IMR-90 (cell line): ENCODE measurements at regions not wholly inside any gene's neighbourhood (a gene's known extent, or its start where the extent isn't known, plus 50 kb on each side); places are given as distances from the start of the nearest gene placed in this dataset.

Experiments
- ATAC-seq: fragments of 200-7000 bp; cut with Tn5 transposase; 2 replicates; pipeline ENCODE4 v1.9.1; 2020; ENCODE audit warnings: low read depth, mild to moderate bottlenecking, moderate library complexity
- BruUV-seq: library from RNA; stranded (reverse); fragments of 400-500 nt; replicated peaks from 2 replicates; lab custom pipeline; 2021; lab: Mats Ljungman, UMichigan
- CTCF ChIA-PET: fragments of 300-600 bp; formaldehyde crosslinking; extraction: SDS; loops from one replicate; lab custom pipeline; 2021; ENCODE audit warnings: antibody characterized with exemption; lab: Yijun Ruan, JAX
- POLR2A ChIA-PET: fragments of 300-600 bp; sonication (Branson Sonifier 250); formaldehyde crosslinking; loops from one replicate; lab custom pipeline; 2022; ENCODE audit warnings: antibody characterized with exemption; ENCODE audit not compliant: unreplicated experiment; lab: Charles Lee
- DNase-seq: peaks from one replicate; pipeline ENCODE4 v3.0.0; 2013
- H2AFZ ChIP-seq: replicated peaks from 2 replicates; pipeline ENCODE3; 2013; ENCODE audit warnings: low read length, mild to moderate bottlenecking; ENCODE audit not compliant: poor library complexity
- H2AK5ac ChIP-seq: 2 replicates; pipeline ENCODE4 v1.6.1; 2013; ENCODE audit warnings: low read depth, low read length, inconsistent platforms
- H2AK9ac ChIP-seq: replicated peaks from 2 replicates; pipeline ENCODE3; 2013; ENCODE audit warnings: mild to moderate bottlenecking, low read depth, low read length, moderate library complexity; ENCODE audit not compliant: poor library complexity
- H2BK120ac ChIP-seq: 2 replicates; pipeline ENCODE4 v1.6.1; 2013; ENCODE audit warnings: low read depth, low read length, inconsistent platforms
- H2BK15ac ChIP-seq: 3 replicates; pipeline ENCODE4 v1.6.1; 2013; ENCODE audit warnings: low read depth, low read length, inconsistent platforms
- H2BK20ac ChIP-seq: 2 replicates; pipeline ENCODE4 v1.6.1; 2013; ENCODE audit warnings: low read depth, mild to moderate bottlenecking, inconsistent platforms, low read length, moderate library complexity
- H2BK5ac ChIP-seq: 2 replicates; pipeline ENCODE4 v1.6.1; 2013; ENCODE audit warnings: mild to moderate bottlenecking, low read depth, low read length, inconsistent platforms; ENCODE audit not compliant: poor library complexity, severe bottlenecking
- H3K14ac ChIP-seq: replicated peaks from 2 replicates; pipeline ENCODE4 v1.6.1; 2013; ENCODE audit warnings: low read depth, low read length, inconsistent platforms
- H3K18ac ChIP-seq: 2 replicates; pipeline ENCODE4 v1.6.1; 2013; ENCODE audit warnings: low read depth, low read length, control low read depth
- H3K23ac ChIP-seq: 2 replicates; pipeline ENCODE4 v1.6.1; 2013; ENCODE audit warnings: low read depth, low read length, inconsistent platforms
- H3K27ac ChIP-seq: 2 replicates; pipeline ENCODE4 v1.5.1; 2013; ENCODE audit warnings: mild to moderate bottlenecking, control low read depth, low read length; ENCODE audit not compliant: insufficient read depth
- H3K27me3 ChIP-seq: 2 replicates; pipeline ENCODE4 v1.6.1; 2013; ENCODE audit warnings: low read length; ENCODE audit not compliant: control insufficient read depth, insufficient read depth
- H3K36me3 ChIP-seq: 2 replicates; pipeline ENCODE4 v1.6.1; 2013; ENCODE audit warnings: low read length, mixed read lengths; ENCODE audit not compliant: control insufficient read depth, insufficient read depth
- H3K4ac ChIP-seq: 2 replicates; pipeline ENCODE4 v1.6.1; 2013; ENCODE audit warnings: low read depth, low read length, inconsistent platforms
- H3K4me1 ChIP-seq: 2 replicates; pipeline ENCODE4 v1.6.1; 2013; ENCODE audit warnings: low read length, mixed read lengths; ENCODE audit not compliant: control insufficient read depth, insufficient read depth
- H3K4me2 ChIP-seq: 2 replicates; pipeline ENCODE4 v1.6.1; 2013; ENCODE audit warnings: low read depth, mild to moderate bottlenecking, control low read depth, low read length, moderate library complexity
- H3K4me3 ChIP-seq: 2 replicates; pipeline ENCODE4 v1.5.1; 2013; ENCODE audit warnings: low read depth, mild to moderate bottlenecking, control low read depth, low read length, moderate library complexity; ENCODE audit not compliant: insufficient read depth
- H3K56ac ChIP-seq: 2 replicates; pipeline ENCODE4 v1.6.1; 2013; ENCODE audit warnings: low read length, inconsistent platforms; ENCODE audit not compliant: insufficient read depth; ENCODE audit errors: extremely low read depth
- H3K79me1 ChIP-seq, 2 experiments: 2 replicates each; pipeline ENCODE4 v1.6.1; 2013; ENCODE audit warnings: low read length in 2 of 2, inconsistent platforms in 1 of 2, low read depth in 1 of 2
- H3K9ac ChIP-seq: 2 replicates; pipeline ENCODE4 v1.6.1; 2013; ENCODE audit warnings: low read depth, low read length, control low read depth
- H3K9me1 ChIP-seq: 2 replicates; pipeline ENCODE4 v1.6.1; 2013; ENCODE audit warnings: low read length, inconsistent platforms; ENCODE audit not compliant: insufficient read depth
- H3K9me3 ChIP-seq: 2 replicates; pipeline ENCODE4 v1.6.1; 2013; ENCODE audit warnings: low read length; ENCODE audit not compliant: control insufficient read depth, insufficient read depth
- H4K20me1 ChIP-seq: 2 replicates; pipeline ENCODE4 v1.6.1; 2013; ENCODE audit warnings: low read length, inconsistent platforms; ENCODE audit not compliant: insufficient read depth
- H4K5ac ChIP-seq: 2 replicates; pipeline ENCODE4 v1.6.1; 2013; ENCODE audit warnings: mild to moderate bottlenecking, low read depth, low read length, control low read depth
- H4K8ac ChIP-seq, 2 experiments: 2 replicates each; pipeline ENCODE4 v1.6.1; 2013; ENCODE audit warnings: low read depth in 2 of 2, low read length in 2 of 2, control low read depth in 1 of 2, inconsistent platforms in 1 of 2
- H4K91ac ChIP-seq: 2 replicates; pipeline ENCODE4 v1.6.1; 2013; ENCODE audit warnings: low read depth, low read length, inconsistent platforms; ENCODE audit not compliant: insufficient read depth
- BHLHE40 ChIP-seq: fragments of 150-350 bp; IDR thresholded peaks from 2 replicates; pipeline ENCODE4 v1.6.1; 2016; ENCODE audit warnings: mild to moderate bottlenecking, low read depth, low read length
- CEBPB ChIP-seq: IDR thresholded peaks from 2 replicates; pipeline ENCODE4 v1.6.1; 2012; ENCODE audit warnings: low read depth, low read length, improper control_type of control experiment
- CHD1 ChIP-seq: IDR thresholded peaks from 2 replicates; pipeline ENCODE4 v1.6.1; 2012; ENCODE audit warnings: low read depth, low read length, improper control_type of control experiment
- CTCF ChIP-seq: conservative IDR thresholded peaks from 2 replicates; pipeline ENCODE4 v1.5.1; 2012; ENCODE audit warnings: mild to moderate bottlenecking, low read depth, low read length, improper control_type of control experiment
- ELK1 ChIP-seq: fragments of 150-350 bp; IDR thresholded peaks from 2 replicates; pipeline ENCODE4 v1.6.1; 2016; ENCODE audit warnings: low read depth, mild to moderate bottlenecking, low read length, moderate library complexity, borderline replicate concordance
- FOS ChIP-seq: fragments of 150-350 bp; IDR thresholded peaks from 2 replicates; pipeline ENCODE4 v1.6.1; 2016; ENCODE audit warnings: low read depth, low read length
- MAFK ChIP-seq: IDR thresholded peaks from 2 replicates; pipeline ENCODE4 v1.6.1; 2012; ENCODE audit warnings: low read depth, low read length, improper control_type of control experiment
- MAZ ChIP-seq: IDR thresholded peaks from 2 replicates; pipeline ENCODE4 v1.6.1; 2012; ENCODE audit warnings: low read depth, mild to moderate bottlenecking, low read length, improper control_type of control experiment, moderate library complexity, borderline replicate concordance
- MXI1 ChIP-seq: IDR thresholded peaks from 2 replicates; pipeline ENCODE4 v1.6.1; 2012; ENCODE audit warnings: low read depth, mild to moderate bottlenecking, low read length, moderate library complexity, borderline replicate concordance
- NFE2L2 ChIP-seq: fragments of 150-350 bp; IDR thresholded peaks from 2 replicates; pipeline ENCODE4 v1.6.1; 2016; ENCODE audit warnings: low read depth, mild to moderate bottlenecking, low read length
- POLR2A ChIP-seq: IDR thresholded peaks from 2 replicates; pipeline ENCODE4 v1.6.1; 2012; ENCODE audit warnings: mild to moderate bottlenecking, low read depth, low read length
- RCOR1 ChIP-seq: IDR thresholded peaks from 2 replicates; pipeline ENCODE4 v1.6.1; 2012; ENCODE audit warnings: mild to moderate bottlenecking, low read length, improper control_type of control experiment; ENCODE audit not compliant: insufficient replicate concordance
- RFX5 ChIP-seq: IDR thresholded peaks from 2 replicates; pipeline ENCODE4 v1.8.0; 2012; ENCODE audit warnings: low read depth, mild to moderate bottlenecking, low read length, moderate library complexity
- SMC3 ChIP-seq: fragments of 150-350 bp; IDR thresholded peaks from 2 replicates; pipeline ENCODE4 v1.6.1; 2016; ENCODE audit warnings: low read depth, mild to moderate bottlenecking, antibody characterized with exemption, low read length, moderate library complexity
- USF2 ChIP-seq: fragments of 150-350 bp; IDR thresholded peaks from 2 replicates; pipeline ENCODE4 v1.6.1; 2017; ENCODE audit warnings: mild to moderate bottlenecking, antibody characterized with exemption, low read length, low read depth
- WGBS, 2 experiments: methylation state at CpG; one replicate each; pipeline versions ENCODE4 v1.1.5 to v1.1.7; 2013; ENCODE audit warnings: missing lambda C conversion rate in 2 of 2; ENCODE audit not compliant: insufficient read length in 1 of 2; ENCODE audit errors: extremely low coverage in 2 of 2; 5-methylcytosine and 5-hydroxymethylcytosine counted together
- dilution Hi-C: fragments of 300-500 bp; cut with HindIII; formaldehyde crosslinking; loops from one replicate; pipeline ENCODE4 v1.14.3; 2018; ENCODE audit warnings: low sequenced_read_pairs; ENCODE audit not compliant: unreplicated experiment
- in situ Hi-C: fragments of 300-500 bp; cut with MboI; formaldehyde crosslinking; loops from 3 replicates; pipeline ENCODE4 v1.14.3; 2019; ENCODE audit warnings: low sequenced_read_pairs, inconsistent platforms, mixed read lengths
- intact Hi-C: fragments of 100-400 bp; cut with micrococcal nuclease; formaldehyde crosslinking; loops from 2 replicates; pipeline ENCODE4 v1.10.0; 2022

- Histone ChIP-seq H2AK5ac (no peak overlapping the region), H2AFZ (no peak overlapping the region), H3K9ac (no peak overlapping the region), H3K27ac (no peak overlapping the region), H4K5ac (no peak overlapping the region), H3K4me2 (no peak overlapping the region), H3K36me3 (no peaks in the 10 kb centered on the region), H3K23ac (no peak overlapping the region), H3K4me3 (no peak overlapping the region), H4K20me1 (no peaks in the 10 kb centered on the region), H4K8ac (no peak overlapping the region), H2BK15ac (no peak overlapping the region), H3K9me1 (no peaks in the 10 kb centered on the region), H3K56ac (no peak overlapping the region), H3K79me1 (no peaks in the 10 kb centered on the region), H2BK20ac (no peak overlapping the region), H3K27me3 (peaks cover 13% of the 10 kb centered on the region; the same call in 1 of the 2 replicates), H4K91ac (no peak overlapping the region), H3K14ac (no peak overlapping the region), H3K4me1 (no peaks in the 10 kb centered on the region), H2BK120ac (no peak overlapping the region), H2AK9ac (no peak overlapping the region), H3K18ac (no peak overlapping the region), H2BK5ac (no peak overlapping the region), H3K9me3 (no peaks in the 10 kb centered on the region), H3K4ac (no peak overlapping the region)
- in situ Hi-C loops: no loop called here
- ChIA-PET CTCF (no interaction called here), POLR2A (no interaction called here)
- BruUV-seq: no TSS peak
- dilution Hi-C loops: no loop called here
- WGBS, 2 experiments: 77% methylated on average over 3 of the region's 19 CpGs; no CpG with 5 or more reads in 1 of the 2 experiments
- ATAC-seq (no peak), DNase-seq (peak; percentile 10)
- intact Hi-C loops: loop anchor here (10.0 kb wide), 1 partner anchor 1124 kb away; no protein-coding TSS in a partner anchor
- TF ChIP-seq RFX5 (no peak), ELK1 (no peak), POLR2A (no peak), NFE2L2 (no peak), CTCF (peak; percentile 30; the same call in 1 of the 2 replicates), USF2 (no peak), RCOR1 (no peak), CEBPB (no peak), MAZ (no peak), FOS (no peak), BHLHE40 (no peak), SMC3 (peak; percentile 27; the same call in 1 of the 2 replicates), MXI1 (no peak), MAFK (no peak), CHD1 (no peak)
These were observed 143.4 kb upstream of the RPS6KA2 start for GRCh38 chr6:166770216-166771116.
